Activated CD8-positive, alpha-beta memory T cell treated with anti-CD3 and anti-CD28 coated beads for 24 hours (primary cell): ENCODE measurements at regions not wholly inside any gene's neighbourhood (a gene's known extent, or its start where the extent isn't known, plus 50 kb on each side); places are given as distances from the start of the nearest gene placed in this dataset.
"Not testable (repeated sequence)": the region's sequence is repeated elsewhere in the genome, so short reads cannot be mapped to it uniquely, and the experiment has no call there.

Experiments used
- DNase-seq: peaks from one replicate; pipeline ENCODE4 v3.0.0-alpha.2; 2020

DNA sequence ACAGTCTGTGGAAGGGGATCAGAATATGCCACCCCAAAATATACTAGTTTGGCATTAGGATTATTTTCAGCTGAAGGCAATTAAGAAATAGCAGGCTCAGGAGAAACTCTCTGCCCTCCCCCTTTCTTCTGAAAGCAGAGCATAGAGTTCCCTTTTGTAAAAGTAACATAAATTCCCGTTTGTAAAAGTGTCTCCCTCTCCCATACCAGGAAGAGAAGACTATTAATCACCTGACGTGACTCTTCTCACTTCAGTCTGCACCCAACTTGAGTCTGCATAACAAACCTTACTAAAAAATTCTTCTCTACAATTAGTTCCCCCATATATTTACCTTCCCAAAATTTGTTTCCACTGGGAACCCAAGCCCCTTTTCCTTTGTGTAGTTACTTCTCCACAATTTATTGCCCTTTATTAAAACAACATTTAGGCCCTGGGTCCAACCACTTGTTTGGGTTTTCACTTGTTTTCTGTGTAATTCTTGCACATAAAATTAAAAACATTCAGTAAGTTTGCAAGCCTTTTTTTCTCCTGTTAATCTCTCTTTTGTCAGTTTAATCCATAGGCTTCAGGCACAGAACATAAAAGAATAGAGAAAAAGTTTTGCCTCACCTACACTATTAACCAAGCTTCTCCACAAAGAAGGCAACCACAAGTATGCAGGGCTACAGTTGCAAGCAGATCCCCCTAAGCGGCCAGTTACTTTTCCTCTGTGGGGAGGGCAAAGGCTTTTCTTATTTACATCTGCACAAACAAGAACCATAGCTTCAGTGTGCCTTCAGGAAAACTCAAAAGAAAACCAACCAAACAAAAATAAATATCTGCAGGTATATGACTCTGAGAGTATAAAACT, 73.8 kb upstream of the EPCAM start:
- no peak for DNase-seq

- DNase-seq: no peak
These were observed 75.1 kb upstream of the EPCAM start for GRCh38 chr2:47293976-47294375.

DNA sequence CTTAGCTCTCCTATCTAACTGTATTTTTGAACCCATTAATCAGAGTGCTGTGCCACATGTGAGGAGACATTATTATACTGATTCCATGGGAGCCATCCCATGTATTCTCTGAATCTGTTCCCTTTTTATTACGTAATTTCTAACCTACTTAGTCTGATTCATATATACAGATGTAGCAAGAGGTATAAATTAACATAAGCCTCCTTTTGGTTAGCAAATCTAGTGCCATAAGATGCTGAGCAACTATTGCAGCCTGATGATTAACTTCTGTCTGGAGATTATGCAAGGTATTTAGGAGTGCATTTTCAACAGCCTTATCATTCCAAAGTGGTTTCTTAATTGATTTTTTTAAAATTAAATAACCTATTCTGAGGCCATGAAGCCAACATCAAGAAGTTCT, 80.2 kb upstream of the EPCAM start:
- DNase-seq: no peak

- no peak for DNase-seq
These were observed 85.5 kb upstream of the EPCAM start for GRCh38 chr2:47283659-47284058.

DNA sequence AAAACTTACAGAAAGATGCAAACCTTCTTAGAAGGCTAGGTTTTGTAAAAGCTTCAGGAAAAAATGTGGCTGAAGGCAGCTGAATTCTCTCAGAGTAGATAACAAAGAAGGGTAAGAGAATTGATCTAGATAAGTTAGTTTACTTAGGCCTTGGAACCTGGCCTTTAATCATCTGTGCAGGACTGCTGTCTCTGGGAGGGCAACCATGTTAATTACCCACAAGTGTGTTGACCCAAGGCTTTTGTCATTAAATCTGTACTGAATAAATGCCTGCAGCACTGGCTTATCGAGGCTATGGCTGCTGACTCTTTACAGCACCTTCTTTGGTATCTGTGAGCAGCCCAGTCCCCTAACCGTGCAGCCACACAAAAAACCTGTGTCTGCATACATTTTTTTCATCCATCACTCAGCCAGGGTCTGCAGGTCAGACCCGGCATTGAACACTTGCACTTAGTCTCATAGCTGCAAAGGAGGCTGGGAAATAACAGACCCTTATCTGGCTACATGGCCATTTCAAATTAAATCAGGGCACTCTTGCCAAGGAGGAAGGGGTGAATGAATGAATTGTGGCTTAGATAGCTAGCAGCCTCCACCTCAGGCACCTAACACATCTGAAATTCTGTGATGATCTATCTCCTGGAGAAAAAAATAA, 86.4 kb upstream of the EPCAM start:
- no peak for DNase-seq

- not testable (repeated sequence) for DNase-seq
These were observed 89.6 kb upstream of the EPCAM start for GRCh38 chr2:47279525-47279924.

DNA sequence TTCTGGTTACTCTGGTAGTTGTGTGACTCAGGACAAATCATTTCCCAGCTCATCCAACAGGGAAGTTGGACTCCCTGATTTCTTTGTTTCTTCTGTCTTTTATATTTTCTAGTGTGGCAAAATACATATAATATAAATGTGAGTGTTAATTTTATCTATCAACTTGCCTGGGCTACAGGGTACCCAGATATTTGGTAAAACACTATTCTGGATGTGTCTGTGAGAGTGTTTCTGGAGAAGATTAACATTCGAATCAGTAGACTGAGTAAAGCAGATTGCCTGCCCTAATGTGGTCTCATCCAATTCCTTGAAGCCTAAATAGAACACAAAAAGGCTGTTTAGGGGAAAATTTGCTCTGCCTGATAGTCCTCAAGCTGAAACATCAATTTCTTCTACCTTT, 91.1 kb upstream of the EPCAM start:
- no peak for DNase-seq

GRCh38 chr2:47277187-47277586, 91.9 kb upstream of the EPCAM start:
- DNase-seq: no peak

DNA sequence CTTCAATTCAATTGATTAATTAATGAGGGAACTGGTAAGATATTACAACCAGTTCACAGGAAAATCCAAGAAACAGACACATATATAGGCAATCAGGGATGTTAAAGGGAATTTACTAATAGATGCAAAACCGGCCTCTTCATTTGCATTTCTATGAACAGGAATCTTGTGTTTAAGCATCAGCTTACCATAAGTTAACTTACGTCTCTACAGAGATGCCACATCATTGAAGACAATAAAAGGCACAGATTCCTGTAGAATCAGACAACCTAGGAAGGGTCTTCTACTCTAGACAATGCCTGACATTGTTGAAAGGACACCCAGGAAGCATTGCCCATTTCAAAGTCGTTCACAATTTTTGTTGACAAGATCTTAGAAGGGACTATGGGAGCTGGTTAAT, 93.0 kb upstream of the EPCAM start:
- DNase-seq: no peak

- no peak for DNase-seq
These were observed 94.9 kb upstream of the EPCAM start for GRCh38 chr2:47274054-47274782.

DNA sequence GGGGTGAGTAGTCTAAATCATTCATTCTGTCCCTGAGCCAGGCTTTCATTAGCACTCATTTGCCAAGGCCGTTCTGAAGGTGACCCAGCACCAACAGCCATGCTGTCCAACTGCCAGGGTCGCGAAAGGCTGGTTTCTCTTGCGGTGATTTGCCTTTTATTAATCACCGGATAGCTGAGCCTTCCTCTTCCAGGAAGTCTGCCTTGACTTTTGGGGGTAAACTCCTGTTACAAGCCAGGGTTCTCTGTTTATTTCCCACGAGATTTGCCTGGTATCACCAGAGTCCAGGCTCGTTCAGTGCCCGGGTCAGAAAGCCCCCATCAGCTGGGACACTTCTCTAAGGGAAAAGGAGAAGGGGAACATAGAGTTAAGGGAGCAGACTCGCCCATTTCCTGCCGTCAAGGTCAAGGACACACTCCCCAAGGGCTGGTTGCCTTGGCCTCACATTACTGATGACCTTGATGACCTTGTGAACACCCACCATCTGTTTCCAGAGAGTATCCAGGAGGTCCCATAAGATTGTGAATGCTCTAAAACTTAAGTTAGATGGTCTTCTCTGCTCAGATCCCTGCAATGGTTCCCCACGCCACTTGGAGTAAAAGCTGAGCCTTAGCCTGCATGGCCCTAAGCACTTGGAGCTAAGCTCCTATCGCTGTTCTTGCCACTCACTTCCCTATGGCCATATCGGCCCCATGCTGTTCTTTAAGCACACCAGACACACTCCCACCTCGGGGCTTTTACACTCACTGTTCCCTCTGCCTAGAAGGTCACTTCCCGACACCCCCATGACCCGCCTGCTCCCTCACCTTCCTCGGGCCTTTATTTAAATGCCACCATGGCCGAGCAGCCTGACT, 96.0 kb upstream of the EPCAM start:
- no peak for DNase-seq

DNA sequence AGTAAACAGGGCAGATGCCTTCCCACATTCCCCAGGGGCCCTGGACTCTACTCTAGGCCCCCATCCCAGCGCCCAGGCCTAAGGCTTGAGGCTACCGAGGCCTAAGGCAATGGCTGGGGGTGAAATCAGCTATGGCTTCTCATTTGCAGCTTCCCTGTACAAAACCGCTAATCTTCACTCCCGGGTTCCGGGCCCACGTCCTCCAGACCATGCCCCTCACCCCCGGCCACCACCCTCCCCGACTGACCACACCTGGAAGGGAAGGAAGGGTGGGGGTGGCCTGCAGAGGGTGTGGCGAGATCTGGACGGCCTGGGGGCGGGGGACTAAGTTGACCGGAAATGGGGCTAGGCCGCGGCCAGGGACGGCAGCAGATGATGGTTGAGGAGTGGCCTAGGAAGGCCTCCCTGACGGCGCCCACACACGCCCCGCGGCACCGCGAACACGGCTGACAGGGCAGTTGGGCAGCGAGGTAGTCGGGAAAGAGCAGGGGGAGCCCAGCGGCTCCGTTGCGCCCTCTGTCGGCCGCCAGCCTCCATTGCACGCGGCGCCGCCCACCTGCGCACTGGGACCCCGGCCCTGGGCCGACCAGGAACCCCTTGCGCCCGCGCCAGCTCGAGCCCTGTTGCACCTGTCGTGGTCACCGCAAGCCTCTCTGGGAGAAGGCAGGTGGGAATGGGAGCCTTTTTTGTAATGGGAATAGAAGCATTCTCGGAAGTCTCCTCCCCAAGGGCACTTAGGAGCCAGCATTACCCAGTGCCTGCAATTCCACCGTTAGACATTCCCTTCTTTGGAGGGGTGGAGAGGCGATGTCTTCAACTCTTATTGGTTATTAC, 95.9 kb upstream of the CALM2 start:
- DNase-seq: peak; percentile 85

- no peak for DNase-seq
These were observed 95.0 kb upstream of the CALM2 start for GRCh38 chr2:47271054-47272000.

GRCh38 chr2:47270421-47270820, 94.1 kb upstream of the CALM2 start:
- DNase-seq: no peak

DNA sequence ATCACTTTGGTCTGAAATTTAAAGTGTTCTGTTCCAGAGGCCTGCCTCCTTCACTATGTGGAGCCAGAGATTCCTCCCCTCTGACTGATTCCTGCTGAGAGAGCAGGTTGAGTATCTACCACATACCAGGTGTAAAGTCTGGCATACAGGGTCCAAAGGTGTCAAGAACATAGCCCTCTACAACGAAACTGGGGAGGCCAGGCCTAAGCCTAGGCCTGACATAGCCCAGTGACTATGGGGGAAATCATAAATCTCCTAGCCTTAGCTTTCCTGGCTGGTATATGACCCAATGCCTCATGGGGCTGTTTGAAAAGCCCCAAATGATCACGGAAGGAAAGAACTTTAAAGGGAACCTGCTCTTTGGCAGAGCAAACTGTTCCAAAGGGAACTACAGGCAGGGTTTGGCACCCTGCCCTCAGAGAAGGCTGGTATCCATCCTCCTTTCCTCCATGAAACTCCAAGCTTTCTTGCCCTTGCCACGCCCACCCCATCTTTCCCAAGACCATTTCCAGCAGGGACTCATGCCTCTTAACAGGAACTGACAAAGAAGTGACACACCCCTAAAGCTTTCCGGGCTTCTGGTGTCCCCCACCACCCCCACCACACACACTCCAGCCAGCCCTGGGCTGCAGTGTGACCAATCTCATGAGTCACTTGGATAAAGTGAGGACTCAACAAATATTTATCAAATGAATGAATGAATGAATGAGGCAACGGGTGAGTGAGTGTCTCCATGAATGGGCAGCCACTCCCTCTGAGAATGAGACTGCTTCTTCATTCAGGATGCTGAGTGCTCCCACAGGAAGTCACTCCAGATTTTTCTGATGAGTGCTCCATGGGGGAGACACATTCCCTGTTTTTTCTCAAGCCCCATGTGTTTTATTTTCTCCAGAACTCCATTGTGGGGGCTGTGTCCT, 93.3 kb upstream of the CALM2 start:
- no peak for DNase-seq

DNA sequence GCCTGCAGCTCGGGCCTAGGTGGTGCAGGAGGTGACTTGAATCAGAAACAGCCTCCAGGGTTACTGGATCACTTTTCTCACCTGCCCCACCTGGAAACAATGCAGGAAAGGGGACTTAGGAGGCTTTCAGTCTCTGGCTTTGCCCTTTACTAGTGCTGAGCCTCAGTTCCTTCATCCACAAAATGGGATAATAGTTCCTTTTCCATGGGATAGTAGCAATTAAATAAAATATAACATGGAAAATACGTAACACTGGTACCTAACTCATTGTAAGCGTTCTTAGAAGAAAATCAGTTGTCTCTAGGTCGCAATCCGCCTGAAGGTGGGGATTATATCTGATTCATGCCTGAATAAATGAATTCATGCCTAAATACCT, 91.4 kb upstream of the CALM2 start:
- no peak for DNase-seq

DNA sequence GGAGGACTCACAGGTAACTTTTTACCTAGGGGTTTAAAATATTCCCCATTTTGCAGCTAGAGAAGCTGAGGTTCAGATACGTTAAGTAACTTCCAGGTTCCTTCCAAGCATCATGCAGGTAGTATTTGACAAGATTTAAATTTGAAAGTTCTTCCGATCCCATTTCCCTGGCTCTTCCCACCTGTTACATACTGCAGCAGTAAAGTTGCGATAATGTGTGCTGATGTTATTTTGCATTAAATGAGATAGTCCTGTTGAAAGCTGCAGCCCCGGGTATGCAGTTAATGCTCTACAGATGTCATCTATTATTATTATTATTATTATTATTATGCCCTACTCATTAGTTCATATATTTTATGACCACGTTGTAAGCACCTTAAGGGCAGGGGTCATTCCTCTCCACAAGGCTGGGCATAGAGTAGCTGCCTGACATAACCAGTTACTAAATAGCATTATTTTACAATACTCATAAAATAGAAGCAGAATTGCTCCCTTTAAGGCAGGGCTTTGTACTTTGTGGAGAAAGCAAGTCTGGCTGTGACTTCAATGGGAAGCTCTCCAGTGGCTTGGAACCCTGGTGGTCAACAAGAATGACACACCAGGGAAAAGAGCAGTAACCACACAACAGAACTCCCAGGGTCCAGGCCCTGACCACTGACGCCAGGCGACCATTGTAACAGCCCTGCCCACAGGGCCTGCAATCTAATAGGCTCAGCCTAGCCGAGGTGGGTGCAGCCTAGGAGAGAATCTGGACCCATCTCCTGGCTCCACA, 90.8 kb upstream of the CALM2 start:
- no peak for DNase-seq

DNA sequence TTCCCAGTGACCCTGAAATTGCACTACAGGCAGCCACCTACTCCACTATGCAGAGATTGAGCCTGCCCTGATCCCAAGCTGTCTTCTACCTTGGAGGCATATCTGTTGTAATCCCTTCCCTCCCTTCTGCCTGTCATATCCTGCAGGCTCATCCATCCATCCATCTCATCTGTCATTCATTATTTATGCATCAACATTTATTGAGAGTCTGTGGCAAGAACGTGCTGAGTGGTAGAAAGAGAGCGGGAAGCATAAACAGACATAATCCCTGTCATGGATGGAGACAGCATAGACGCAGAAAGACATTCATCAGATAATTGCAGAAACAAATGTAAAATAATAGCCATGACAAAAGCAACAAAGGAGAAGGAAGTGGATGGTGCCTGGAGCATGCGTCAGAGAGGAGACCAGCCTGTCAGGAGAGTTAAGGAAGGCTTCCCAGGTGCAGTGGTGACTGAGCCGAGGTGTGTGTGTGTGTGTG, 89.5 kb upstream of the CALM2 start:
- DNase-seq: no peak

GRCh38 chr2:47265158-47265557, 88.8 kb upstream of the CALM2 start:
- no peak for DNase-seq
